HEK293 (cell line): ENCODE measurements at regions not wholly inside any gene's neighbourhood (a gene's known extent, or its start where the extent isn't known, plus 50 kb on each side); places are given as distances from the start of the nearest gene placed in this dataset.

ENCODE experiments used
- ELK4 ChIP-seq: IDR thresholded peaks from 2 replicates; pipeline ENCODE4 v1.6.1; 2011; ENCODE audit warnings: mild to moderate bottlenecking, low read depth, low read length, borderline replicate concordance
- GLIS1 ChIP-seq: fragments of 450-650 bp; formaldehyde crosslinking; IDR thresholded peaks from 2 replicates; pipeline ENCODE4 v1.5.1; 2016; ENCODE audit warnings: missing biosample characterization, missing genetic modification characterization
- GLIS2 ChIP-seq: fragments of 450-650 bp; formaldehyde crosslinking; IDR thresholded peaks from 2 replicates; pipeline ENCODE4 v1.5.1; 2016; ENCODE audit warnings: missing biosample characterization, missing genetic modification characterization
- HOXD13 ChIP-seq: sonication (generic); formaldehyde crosslinking; IDR thresholded peaks from 2 replicates; pipeline ENCODE4 v1.8.0; 2022; ENCODE audit warnings: missing genetic modification reagents, borderline replicate concordance
- IKZF3 ChIP-seq: fragments of 450-650 bp; IDR thresholded peaks from 2 replicates; pipeline ENCODE4 v1.5.0; 2018; ENCODE audit warnings: missing biosample characterization, mild to moderate bottlenecking, missing genetic modification characterization, moderate library complexity
- INSM2 ChIP-seq: fragments of 450-650 bp; formaldehyde crosslinking; IDR thresholded peaks from 2 replicates; pipeline ENCODE4 v1.5.1; 2016; ENCODE audit warnings: missing biosample characterization, missing genetic modification characterization
- KLF10 ChIP-seq: fragments of 450-650 bp; IDR thresholded peaks from 2 replicates; pipeline ENCODE4 v1.5.1; 2018; ENCODE audit warnings: missing biosample characterization, mild to moderate bottlenecking, missing genetic modification characterization
- MEIS1 ChIP-seq: sonication (generic); formaldehyde crosslinking; IDR thresholded peaks from 2 replicates; pipeline ENCODE4 v1.8.1; 2022; ENCODE audit warnings: missing genetic modification reagents, mild to moderate bottlenecking, borderline replicate concordance
- PATZ1 ChIP-seq: fragments of 450-650 bp; formaldehyde crosslinking; IDR thresholded peaks from 2 replicates; pipeline ENCODE4 v1.5.1; 2016; ENCODE audit warnings: missing biosample characterization, missing genetic modification characterization
- SP2 ChIP-seq: fragments of 450-650 bp; formaldehyde crosslinking; IDR thresholded peaks from 2 replicates; pipeline ENCODE4 v1.5.1; 2016; ENCODE audit warnings: missing biosample characterization, missing genetic modification characterization
- TRIM28 ChIP-seq: IDR thresholded peaks from 2 replicates; pipeline ENCODE4 v1.6.1; 2011; ENCODE audit warnings: low read length, control low read depth, borderline replicate concordance
- ZBTB17 ChIP-seq: fragments of 450-650 bp; formaldehyde crosslinking; IDR thresholded peaks from 2 replicates; pipeline ENCODE4 v1.5.1; 2016; ENCODE audit warnings: missing biosample characterization, missing genetic modification characterization
- ZEB2 ChIP-seq: fragments of 450-650 bp; formaldehyde crosslinking; IDR thresholded peaks from 2 replicates; pipeline ENCODE4 v1.5.1; 2016; ENCODE audit warnings: missing biosample characterization, missing genetic modification characterization
- ZFP3 ChIP-seq: fragments of 450-650 bp; formaldehyde crosslinking; IDR thresholded peaks from 2 replicates; pipeline ENCODE4 v1.5.1; 2016; ENCODE audit warnings: low read depth, missing biosample characterization, missing genetic modification characterization
- ZNF146 ChIP-seq: fragments of 450-650 bp; formaldehyde crosslinking; IDR thresholded peaks from 2 replicates; pipeline ENCODE4 v1.5.1; 2016; ENCODE audit warnings: missing biosample characterization, missing genetic modification characterization
- ZNF24 ChIP-seq: fragments of 450-650 bp; formaldehyde crosslinking; IDR thresholded peaks from 2 replicates; pipeline ENCODE4 v1.5.1; 2016; ENCODE audit warnings: missing biosample characterization, missing genetic modification characterization
- ZNF324 ChIP-seq: fragments of 450-650 bp; formaldehyde crosslinking; IDR thresholded peaks from 2 replicates; pipeline ENCODE4 v1.5.1; 2016; ENCODE audit warnings: missing biosample characterization, missing genetic modification characterization
- ZNF366 ChIP-seq: fragments of 450-650 bp; formaldehyde crosslinking; conservative IDR thresholded peaks from 2 replicates; pipeline ENCODE4 v1.5.1; 2016; ENCODE audit warnings: missing biosample characterization, missing genetic modification characterization
- ZNF391 ChIP-seq: fragments of 450-650 bp; formaldehyde crosslinking; IDR thresholded peaks from 2 replicates; pipeline ENCODE4 v1.5.1; 2016; ENCODE audit warnings: low read depth, missing biosample characterization, missing genetic modification characterization, borderline replicate concordance
- ZNF433 ChIP-seq: fragments of 450-650 bp; formaldehyde crosslinking; IDR thresholded peaks from 2 replicates; pipeline ENCODE4 v1.5.1; 2016; ENCODE audit warnings: missing biosample characterization, missing genetic modification characterization, low read depth
- ZNF510 ChIP-seq: fragments of 450-650 bp; formaldehyde crosslinking; IDR thresholded peaks from 2 replicates; pipeline ENCODE4 v1.5.1; 2018; ENCODE audit warnings: mild to moderate bottlenecking, missing genetic modification characterization, missing biosample characterization; ENCODE audit not compliant: insufficient replicate concordance
- ZNF514 ChIP-seq: fragments of 450-650 bp; formaldehyde crosslinking; IDR thresholded peaks from 2 replicates; pipeline ENCODE4 v1.5.1; 2016; ENCODE audit warnings: missing biosample characterization, missing genetic modification characterization
- ZNF600 ChIP-seq: fragments of 450-650 bp; formaldehyde crosslinking; IDR thresholded peaks from 2 replicates; pipeline ENCODE4 v1.5.1; 2016; ENCODE audit warnings: missing biosample characterization, missing genetic modification characterization
- ZNF624 ChIP-seq: fragments of 450-650 bp; formaldehyde crosslinking; IDR thresholded peaks from 2 replicates; pipeline ENCODE4 v1.5.1; 2017; ENCODE audit warnings: missing biosample characterization, missing genetic modification characterization
- ZNF639 ChIP-seq: fragments of 450-650 bp; formaldehyde crosslinking; IDR thresholded peaks from 2 replicates; pipeline ENCODE4 v1.5.1; 2016; ENCODE audit warnings: missing biosample characterization, missing genetic modification characterization
- ZNF843 ChIP-seq: fragments of 450-650 bp; formaldehyde crosslinking; IDR thresholded peaks from 2 replicates; pipeline ENCODE4 v1.5.1; 2016; ENCODE audit warnings: missing biosample characterization, missing genetic modification characterization
- ZSCAN30 ChIP-seq: fragments of 450-650 bp; IDR thresholded peaks from 2 replicates; pipeline ENCODE4 v1.5.1; 2018; ENCODE audit warnings: missing biosample characterization, mild to moderate bottlenecking, missing genetic modification characterization, moderate library complexity
- ZSCAN4 ChIP-seq: fragments of 450-650 bp; formaldehyde crosslinking; IDR thresholded peaks from 2 replicates; pipeline ENCODE4 v1.5.1; 2017; ENCODE audit warnings: missing biosample characterization, missing genetic modification characterization
- ZXDB ChIP-seq: fragments of 450-650 bp; formaldehyde crosslinking; IDR thresholded peaks from 2 replicates; pipeline ENCODE4 v1.5.1; 2016; ENCODE audit warnings: missing biosample characterization, missing genetic modification characterization
- TF ChIP-seq, protein P1 (sequence below): fragments of 450-650 bp; formaldehyde crosslinking; IDR thresholded peaks from 2 replicates; pipeline ENCODE4 v1.5.1; 2016; ENCODE audit warnings: missing biosample characterization, missing genetic modification characterization
- TF ChIP-seq, protein P2 (sequence below): fragments of 450-650 bp; IDR thresholded peaks from 2 replicates; pipeline ENCODE4 v1.5.1; 2018; ENCODE audit warnings: missing biosample characterization, missing genetic modification characterization

GRCh38 chr2:67561457-67561965 is 164.4 kb downstream of the ETAA1 start (continued):
- TF ChIP-seq MEIS1 (CRISPR knock-in tag) (peak; percentile 94), ZNF146 (tag by site-specific recombination) (0 out of 2 replicates have a peak, but pooled peaks have one; percentile 5), INSM2 (tag by site-specific recombination) (peak; percentile 78), ZNF366 (tag by site-specific recombination) (peak; percentile 91), ZNF600 (tag by site-specific recombination) (peak; percentile 54; the same call in 1 of the 2 replicates), HOXD13 (CRISPR knock-in tag) (peak; percentile 67; the same call in 1 of the 2 replicates), PATZ1 (tag by site-specific recombination) (0 out of 2 replicates have a peak, but pooled peaks have one; percentile 27), ZNF391 (tag by site-specific recombination) (peak; percentile 59; the same call in 1 of the 2 replicates), ZFP3 (tag by site-specific recombination) (no peak), SP2 (tag by site-specific recombination) (no peak), GLIS2 (tag by site-specific recombination) (no peak), ZNF510 (no peak), TRIM28 (no peak; the same call in 1 of the 2 replicates), ZNF324 (0 out of 2 replicates have a peak, but pooled peaks have one; percentile 46), KLF10 (peak; percentile 39; the same call in 1 of the 2 replicates), GLIS1 (tag by site-specific recombination) (0 out of 2 replicates have a peak, but pooled peaks have one; percentile 19), ZXDB (tag by site-specific recombination) (peak; percentile 82), ZNF843 (peak; percentile 89), ZNF624 (tag by site-specific recombination) (no peak), ZNF433 (tag by site-specific recombination) (no peak), ZBTB17 (tag by site-specific recombination) (peak; percentile 39; the same call in 1 of the 2 replicates), ZSCAN30 (0 out of 2 replicates have a peak, but pooled peaks have one; percentile 25), ZNF514 (tag by site-specific recombination) (no peak), ZNF639 (tag by site-specific recombination) (peak; percentile 72; the same call in 1 of the 2 replicates), ZNF24 (tag by site-specific recombination) (peak; percentile 19; the same call in 1 of the 2 replicates), ZSCAN4 (tag by site-specific recombination) (0 out of 2 replicates have a peak, but pooled peaks have one; percentile 22), ZEB2 (tag by site-specific recombination) (peak; percentile 77), ELK4 (no peak), IKZF3 (tag by site-specific recombination) (0 out of 2 replicates have a peak, but pooled peaks have one; percentile 31)
- TF ChIP-seq, protein P1, sequence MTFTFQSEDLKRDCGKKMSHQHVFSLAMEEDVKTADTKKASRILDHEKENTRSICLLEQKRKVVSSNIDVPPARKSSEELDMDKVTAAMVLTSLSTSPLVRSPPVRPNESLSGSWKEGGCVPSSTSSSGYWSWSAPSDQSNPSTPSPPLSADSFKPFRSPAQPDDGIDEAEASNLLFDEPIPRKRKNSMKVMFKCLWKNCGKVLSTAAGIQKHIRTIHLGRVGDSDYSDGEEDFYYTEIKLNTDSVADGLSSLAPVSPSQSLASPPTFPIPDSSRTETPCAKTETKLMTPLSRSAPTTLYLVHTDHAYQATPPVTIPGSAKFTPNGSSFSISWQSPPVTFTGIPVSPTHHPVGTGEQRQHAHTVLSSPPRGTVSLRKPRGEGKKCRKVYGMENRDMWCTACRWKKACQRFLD (tag by site-specific recombination), result no peak
- TF ChIP-seq, protein P2, sequence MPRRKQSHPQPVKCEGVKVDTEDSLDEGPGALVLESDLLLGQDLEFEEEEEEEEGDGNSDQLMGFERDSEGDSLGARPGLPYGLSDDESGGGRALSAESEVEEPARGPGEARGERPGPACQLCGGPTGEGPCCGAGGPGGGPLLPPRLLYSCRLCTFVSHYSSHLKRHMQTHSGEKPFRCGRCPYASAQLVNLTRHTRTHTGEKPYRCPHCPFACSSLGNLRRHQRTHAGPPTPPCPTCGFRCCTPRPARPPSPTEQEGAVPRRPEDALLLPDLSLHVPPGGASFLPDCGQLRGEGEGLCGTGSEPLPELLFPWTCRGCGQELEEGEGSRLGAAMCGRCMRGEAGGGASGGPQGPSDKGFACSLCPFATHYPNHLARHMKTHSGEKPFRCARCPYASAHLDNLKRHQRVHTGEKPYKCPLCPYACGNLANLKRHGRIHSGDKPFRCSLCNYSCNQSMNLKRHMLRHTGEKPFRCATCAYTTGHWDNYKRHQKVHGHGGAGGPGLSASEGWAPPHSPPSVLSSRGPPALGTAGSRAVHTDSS (tag by site-specific recombination), result no peak
